Lung microvascular endothelial cell (primary cell): ENCODE measurements at regions not wholly inside any gene's neighbourhood (a gene's known extent, or its start where the extent isn't known, plus 50 kb on each side); places are given as distances from the start of the nearest gene placed in this dataset.
"Not testable (repeated sequence)": the region's sequence is repeated elsewhere in the genome, so short reads cannot be mapped to it uniquely, and the experiment has no call there.

Source experiments
- DNase-seq, 2 donors: peaks; one replicate each; pipeline versions ENCODE4 v3.0.0 to v3.0.0-alpha.2; 2010; ENCODE audit warnings: low read depth in 2 of 2

GRCh38 chrX:115840729-115841409, 279.9 kb downstream of the PLS3 start:
- DNase-seq: not testable (repeated sequence)

GRCh38 chrX:115850986-115851385, 290.0 kb downstream of the PLS3 start:
- not testable (repeated sequence) for DNase-seq

- DNase-seq: not testable (repeated sequence)
These were observed 292.3 kb downstream of the PLS3 start for GRCh38 chrX:115853260-115853659.

- DNase-seq: not testable (repeated sequence)
These were observed 289.4 kb upstream of the AGTR2 start for GRCh38 chrX:115881170-115881569.

- not testable (repeated sequence) for DNase-seq
These were observed 286.4 kb upstream of the AGTR2 start for GRCh38 chrX:115884121-115884520.

- DNase-seq: peak; percentile 26 to 74
These were observed 282.5 kb upstream of the AGTR2 start for GRCh38 chrX:115888041-115888440.

GRCh38 chrX:115888519-115888918, 282.0 kb upstream of the AGTR2 start:
- not testable (repeated sequence) for DNase-seq

GRCh38 chrX:115889121-115889890, 281.2 kb upstream of the AGTR2 start:
- no peak for DNase-seq

GRCh38 chrX:115892056-115892708, 278.4 kb upstream of the AGTR2 start:
- no peak for DNase-seq

GRCh38 chrX:115892787-115893671, 277.5 kb upstream of the AGTR2 start:
- peak; percentile 43 to 89 for DNase-seq

- DNase-seq: peak; percentile 23 to 79
These were observed 276.5 kb upstream of the AGTR2 start for GRCh38 chrX:115894087-115894486.

GRCh38 chrX:115895678-115896329, 274.7 kb upstream of the AGTR2 start:
- DNase-seq: no peak

- no peak for DNase-seq
These were observed 274.2 kb upstream of the AGTR2 start for GRCh38 chrX:115896362-115896761.

- DNase-seq: no peak
These were observed 272.6 kb upstream of the AGTR2 start for GRCh38 chrX:115897956-115898355.

GRCh38 chrX:115898382-115899001, 272.1 kb upstream of the AGTR2 start:
- peak; percentile 45 to 89 for DNase-seq

GRCh38 chrX:115900425-115900824, 270.1 kb upstream of the AGTR2 start:
- no peak for DNase-seq

GRCh38 chrX:115901241-115901640, 269.3 kb upstream of the AGTR2 start:
- no peak for DNase-seq

- DNase-seq: no peak
These were observed 267.5 kb upstream of the AGTR2 start for GRCh38 chrX:115902995-115903394.

GRCh38 chrX:115906276-115906675, 264.3 kb upstream of the AGTR2 start:
- no peak for DNase-seq

- no peak for DNase-seq
These were observed 263.7 kb upstream of the AGTR2 start for GRCh38 chrX:115906881-115907280.
